PC-9 (cell line): ENCODE measurements at regions not wholly inside any gene's neighbourhood (a gene's known extent, or its start where the extent isn't known, plus 50 kb on each side); places are given as distances from the start of the nearest gene placed in this dataset.

Experiments
- BruUV-seq: library from RNA; stranded (reverse); fragments of 400-500 nt; replicated peaks from 2 replicates; lab custom pipeline; 2021; lab: Mats Ljungman, UMichigan
- CTCF ChIA-PET: fragments of 300-600 bp; sonication (Branson Sonifier 250); formaldehyde crosslinking; loops from one replicate; lab custom pipeline; 2022; ENCODE audit warnings: antibody characterized with exemption; lab: Charles Lee
- POLR2A ChIA-PET: fragments of 300-600 bp; sonication (Branson Sonifier 250); formaldehyde crosslinking; loops from one replicate; lab custom pipeline; 2022; ENCODE audit warnings: antibody characterized with exemption; ENCODE audit not compliant: unreplicated experiment; lab: Charles Lee
- DNase-seq, 2 experiments: peaks; one replicate each; pipeline versions ENCODE4 v3.0.0 to v3.0.0-alpha.2; 2015 to 2022; ENCODE audit warnings: mixed read lengths in 1 of 2
- H2AFZ ChIP-seq: fragments of 200-600 bp; sonication (generic); 2 replicates; pipeline ENCODE4 v1.8.1; 2017; ENCODE audit warnings: antibody characterized with exemption
- H3F3A ChIP-seq: fragments of 200-600 bp; sonication (generic); 2 replicates; pipeline ENCODE4 v1.8.1; 2017; ENCODE audit warnings: antibody characterized with exemption, mild to moderate bottlenecking, low read depth; ENCODE audit not compliant: insufficient read depth
- H3K27ac ChIP-seq: fragments of 200-600 bp; sonication (generic); 2 replicates; pipeline ENCODE4 v1.6.1; 2016; ENCODE audit warnings: mixed run types
- H3K27me3 ChIP-seq: fragments of 200-600 bp; sonication (generic); 2 replicates; pipeline ENCODE4 v1.6.1; 2016; ENCODE audit warnings: low read depth, mixed run types; ENCODE audit not compliant: insufficient read depth
- H3K36me3 ChIP-seq: fragments of 200-600 bp; sonication (generic); 2 replicates; pipeline ENCODE4 v1.6.1; 2016; ENCODE audit warnings: low read depth, mixed run types
- H3K4me1 ChIP-seq: fragments of 200-600 bp; sonication (generic); replicated peaks from 2 replicates; pipeline ENCODE4 v1.6.1; 2016; ENCODE audit warnings: mixed run types; ENCODE audit not compliant: insufficient read depth
- H3K4me2 ChIP-seq: fragments of 200-600 bp; sonication (generic); 2 replicates; pipeline ENCODE4 v1.6.1; 2017; ENCODE audit warnings: mixed run types
- H3K4me3 ChIP-seq: fragments of 200-600 bp; sonication (generic); 2 replicates; pipeline ENCODE4 v1.6.1; 2016; ENCODE audit warnings: mixed run types
- H3K79me2 ChIP-seq: fragments of 200-600 bp; sonication (generic); 2 replicates; pipeline ENCODE4 v1.6.1; 2017; ENCODE audit warnings: low read depth, mixed run types
- H3K9me2 ChIP-seq: fragments of 200-600 bp; sonication (generic); 2 replicates; pipeline ENCODE4 v1.8.1; 2017; ENCODE audit warnings: mild to moderate bottlenecking; ENCODE audit not compliant: insufficient read depth
- H3K9me3 ChIP-seq: fragments of 200-600 bp; sonication (generic); 2 replicates; pipeline ENCODE4 v1.8.1; 2016; ENCODE audit warnings: low read depth; ENCODE audit not compliant: insufficient read depth
- H4K20me1 ChIP-seq: fragments of 200-600 bp; sonication (generic); 2 replicates; pipeline ENCODE4 v1.8.1; 2017; ENCODE audit not compliant: insufficient read depth
- CTCF ChIP-seq: fragments of 200-600 bp; sonication (generic); conservative IDR thresholded peaks from 2 replicates; pipeline ENCODE4 v1.6.1; 2017; ENCODE audit warnings: mixed run types, antibody characterized with exemption, mild to moderate bottlenecking, moderate library complexity
- EZH2 ChIP-seq: fragments of 200-600 bp; sonication (generic); IDR thresholded peaks from 2 replicates; pipeline ENCODE4 v1.8.0; 2017; ENCODE audit warnings: antibody characterized with exemption, low read depth
- intact Hi-C: fragments of 100-400 bp; cut with micrococcal nuclease; formaldehyde crosslinking; loops from one replicate; pipeline ENCODE4 v1.10.0; 2022; ENCODE audit not compliant: unreplicated experiment

GRCh38 chr13:65917731-65918130, 1312.4 kb downstream of the PCDH9 start:
- no peak overlapping the region for H2AFZ ChIP-seq
- H3K36me3 ChIP-seq: no peaks in the 10 kb centered on the region
- intact Hi-C loops: no loop called here
- ChIA-PET POLR2A (no interaction called here), CTCF (no interaction called here)
- DNase-seq: no peak
- no peaks in the 10 kb centered on the region for H3K9me2 ChIP-seq
- H3K27me3 ChIP-seq: no peaks in the 10 kb centered on the region
- no peaks in the 10 kb centered on the region for H3K9me3 ChIP-seq
- H3F3A ChIP-seq: peaks cover 10% of the 10 kb centered on the region
- no TSS peak for BruUV-seq
- no peaks in the 10 kb centered on the region for H4K20me1 ChIP-seq
- H3K4me1 ChIP-seq: peaks cover 11% of the 10 kb centered on the region
- H3K27ac ChIP-seq: no peak overlapping the region
- TF ChIP-seq EZH2 (no peak), CTCF (no peak)
- no peaks in the 10 kb centered on the region for H3K79me2 ChIP-seq
- no peak overlapping the region for H3K4me3 ChIP-seq
- no peak overlapping the region for H3K4me2 ChIP-seq

- BruUV-seq: no TSS peak
- ChIA-PET CTCF (no interaction called here), POLR2A (no interaction called here)
- Histone ChIP-seq H3K79me2 (no peaks in the 10 kb centered on the region), H3K36me3 (no peaks in the 10 kb centered on the region), H3K4me3 (no peak overlapping the region), H3F3A (peaks cover 10% of the 10 kb centered on the region), H3K27me3 (no peaks in the 10 kb centered on the region), H3K4me1 (peaks cover 13% of the 10 kb centered on the region), H3K27ac (no peak overlapping the region), H4K20me1 (no peaks in the 10 kb centered on the region), H2AFZ (no peak overlapping the region), H3K4me2 (no peak overlapping the region), H3K9me3 (no peaks in the 10 kb centered on the region), H3K9me2 (no peaks in the 10 kb centered on the region)
- DNase-seq: no peak
- TF ChIP-seq EZH2: no peak
- intact Hi-C loops: no loop called here
Observed at GRCh38 chr13:65915195-65915594, 1314.9 kb downstream of the PCDH9 start.

GRCh38 chr13:65914716-65915115, 1315.4 kb downstream of the PCDH9 start:
- intact Hi-C loops: no loop called here
- Histone ChIP-seq H3K36me3 (no peaks in the 10 kb centered on the region), H2AFZ (no peak overlapping the region), H3K9me3 (no peaks in the 10 kb centered on the region), H3K4me3 (no peak overlapping the region), H3K27ac (no peak overlapping the region), H3K9me2 (no peaks in the 10 kb centered on the region), H3K27me3 (no peaks in the 10 kb centered on the region), H4K20me1 (no peaks in the 10 kb centered on the region), H3K4me1 (peaks cover 13% of the 10 kb centered on the region), H3F3A (peaks cover 10% of the 10 kb centered on the region), H3K4me2 (no peak overlapping the region), H3K79me2 (no peaks in the 10 kb centered on the region)
- TF ChIP-seq EZH2: no peak
- TF ChIP-seq CTCF: no peak
- BruUV-seq: no TSS peak
- ChIA-PET POLR2A (no interaction called here), CTCF (no interaction called here)
- no peak for DNase-seq

- DNase-seq: no peak
- intact Hi-C loops: no loop called here
- H3K27me3 ChIP-seq: no peaks in the 10 kb centered on the region
- peaks cover 13% of the 10 kb centered on the region for H3K4me1 ChIP-seq
- H3K9me2 ChIP-seq: no peaks in the 10 kb centered on the region
- no peak for TF ChIP-seq EZH2
- TF ChIP-seq CTCF: no peak
- H4K20me1 ChIP-seq: no peaks in the 10 kb centered on the region
- no peak overlapping the region for H3K4me3 ChIP-seq
- H3K36me3 ChIP-seq: no peaks in the 10 kb centered on the region
- H3K79me2 ChIP-seq: no peaks in the 10 kb centered on the region
- POLR2A ChIA-PET: no interaction called here
- CTCF ChIA-PET: no interaction called here
- no TSS peak for BruUV-seq
- H3F3A ChIP-seq: peaks cover 10% of the 10 kb centered on the region
- no peak overlapping the region for H3K27ac ChIP-seq
- H3K9me3 ChIP-seq: no peaks in the 10 kb centered on the region
- peak overlapping the region; percentile 38 for H3K4me2 ChIP-seq
- H2AFZ ChIP-seq: no peak overlapping the region
Observed at GRCh38 chr13:65913173-65913572, 1317.0 kb downstream of the PCDH9 start.
